B cell (primary cell): ENCODE measurements at regions not wholly inside any gene's neighbourhood (a gene's known extent, or its start where the extent isn't known, plus 50 kb on each side); places are given as distances from the start of the nearest gene placed in this dataset.

Experiments
- ATAC-seq: fragments of 200-7000 bp; cut with Tn5 transposase; one replicate; pipeline ENCODE4 v1.10.0; 2021; ENCODE audit warnings: low read depth, mild to moderate bottlenecking, moderate number of reproducible peaks, moderate library complexity
- CTCF ChIA-PET: fragments of 350-600 bp; sonication (Branson Sonifier 250); formaldehyde crosslinking; loops from one replicate; lab custom pipeline; 2021; ENCODE audit warnings: antibody characterized with exemption, inconsistent platforms; lab: Charles Lee
- POLR2A ChIA-PET: fragments of 350-600 bp; sonication (Branson Sonifier 250); formaldehyde crosslinking; loops from one replicate; lab custom pipeline; 2021; ENCODE audit warnings: antibody characterized with exemption; lab: Charles Lee
- DNase-seq: peaks from one replicate; pipeline ENCODE4 v3.0.0; 2013
- H2AFZ ChIP-seq: 2 replicates; pipeline ENCODE4 v1.6.1; 2012; ENCODE audit warnings: mild to moderate bottlenecking, low read depth, low read length; ENCODE audit not compliant: insufficient read depth, poor library complexity, severe bottlenecking
- H3K27ac ChIP-seq, 2 donors: 1 replicate in 1 of 2; 2 replicates in 1 of 2; pipeline ENCODE4 v1.5.1; 2012 to 2013; ENCODE audit warnings: low read length in 2 of 2, mild to moderate bottlenecking in 2 of 2, moderate library complexity in 1 of 2
- H3K27me3 ChIP-seq, 4 experiments: fragments of 200-600 bp in 1 of 4; sonication (generic) in 1 of 4; replicated peaks in 1 of 4; 1 replicate in 2 of 4; 2 replicates in 2 of 4; pipeline versions ENCODE4 v1.6.1 to v1.7.0; 2013 to 2016; ENCODE audit warnings: low read length in 3 of 4, mild to moderate bottlenecking in 2 of 4, mixed read lengths in 1 of 4, moderate library complexity in 1 of 4; ENCODE audit not compliant: insufficient read depth in 4 of 4, control insufficient read depth in 3 of 4; ENCODE audit errors: control extremely low read depth in 1 of 4
- H3K36me3 ChIP-seq, 2 experiments: replicated peaks in 1 of 2; 1 replicate in 1 of 2; 2 replicates in 1 of 2; pipeline versions ENCODE4 v1.6.1 to v1.7.1; 2013; ENCODE audit warnings: low read length in 1 of 2; ENCODE audit not compliant: insufficient read depth in 2 of 2, control insufficient read depth in 1 of 2; ENCODE audit errors: control extremely low read depth in 1 of 2, extremely low read depth in 1 of 2
- H3K4me1 ChIP-seq, 2 donors: fragments of 200-600 bp in 1 of 2; sonication (generic) in 1 of 2; 1 replicate in 1 of 2; 2 replicates in 1 of 2; pipeline versions ENCODE4 v1.5.1 to v1.6.1; 2013 to 2017; ENCODE audit warnings: low read length in 2 of 2; ENCODE audit not compliant: control insufficient read depth in 2 of 2, insufficient read depth in 2 of 2
- H3K4me2 ChIP-seq: replicated peaks from 2 replicates; pipeline ENCODE3; 2012; ENCODE audit warnings: mild to moderate bottlenecking, low read depth, low read length; ENCODE audit not compliant: poor library complexity, severe bottlenecking
- H3K4me3 ChIP-seq, 5 experiments: fragments of 200-600 bp in 1 of 5; sonication (generic) in 1 of 5; 1 replicate in 3 of 5; 2 replicates in 2 of 5; pipeline versions ENCODE4 v1.5.1 to v1.7.0; 2011 to 2016; ENCODE audit warnings: low read length in 4 of 5, mild to moderate bottlenecking in 4 of 5, low read depth in 2 of 5, control low read depth in 1 of 5, moderate library complexity in 1 of 5; ENCODE audit not compliant: insufficient read depth in 1 of 5; ENCODE audit errors: control extremely low read depth in 1 of 5, extremely low read depth in 1 of 5
- H3K79me2 ChIP-seq: fragments of 200-600 bp; sonication (generic); one replicate; pipeline ENCODE4 v1.6.0; 2016; ENCODE audit warnings: low read length; ENCODE audit not compliant: control insufficient read depth, insufficient read depth
- H3K9ac ChIP-seq: fragments of 200-600 bp; sonication (generic); 2 replicates; pipeline ENCODE4 v1.6.1; 2017; ENCODE audit warnings: mild to moderate bottlenecking, low read length, moderate library complexity
- H3K9me3 ChIP-seq, 3 donors: one replicate each; pipeline versions ENCODE4 v1.6.1 to v1.7.1; 2013; ENCODE audit warnings: low read length in 2 of 3; ENCODE audit not compliant: control insufficient read depth in 2 of 3, insufficient read depth in 1 of 3; ENCODE audit errors: control extremely low read depth in 1 of 3
- H4K20me1 ChIP-seq: 2 replicates; pipeline ENCODE4 v1.6.0; 2012; ENCODE audit warnings: mild to moderate bottlenecking, low read length; ENCODE audit not compliant: insufficient read depth, control insufficient read depth, poor library complexity, severe bottlenecking
- H3K27ac Mint-ChIP-seq: one replicate; pipeline ENCODE4 v1.8.0; 2021; ENCODE audit warnings: mixed read lengths
- H3K27me3 Mint-ChIP-seq: one replicate; pipeline ENCODE4 v1.8.0; 2021; ENCODE audit warnings: mixed read lengths
- H3K4me1 Mint-ChIP-seq: one replicate; pipeline ENCODE4 v1.8.0; 2021; ENCODE audit warnings: mixed read lengths
- H3K4me3 Mint-ChIP-seq: one replicate; pipeline ENCODE4 v1.8.0; 2021; ENCODE audit warnings: mixed read lengths
- H3K9me3 Mint-ChIP-seq: one replicate; pipeline ENCODE4 v1.8.0; 2022; ENCODE audit warnings: mixed read lengths; ENCODE audit not compliant: insufficient read depth
- EZH2 ChIP-seq: IDR thresholded peaks from 2 replicates; pipeline ENCODE4 v1.6.1; 2012; ENCODE audit warnings: borderline replicate concordance, low read depth, mild to moderate bottlenecking, moderate library complexity, low read length; ENCODE audit not compliant: insufficient read depth, poor library complexity, severe bottlenecking
- WGBS: methylation state at CpG from one replicate; pipeline ENCODE4 v1.1.5; 2013; ENCODE audit warnings: missing lambda C conversion rate; ENCODE audit not compliant: insufficient coverage; 5-methylcytosine and 5-hydroxymethylcytosine counted together
- intact Hi-C: fragments of 100-400 bp; cut with micrococcal nuclease; formaldehyde crosslinking; loops from one replicate; pipeline ENCODE4 v1.10.0; 2022
- TF ChIP-seq, protein P1 (sequence below): fragments of 200-600 bp; IDR thresholded peaks from one replicate; pipeline ENCODE4 v1.8.0; 2022; ENCODE audit warnings: antibody characterized with exemption, mild to moderate bottlenecking

- Histone ChIP-seq H3K9ac (no peak overlapping the region), H3K4me3 (no peak overlapping the region), H3K36me3 (no peaks in the 10 kb centered on the region), H3K27ac (no peak overlapping the region), H3K9me3 (no peaks in the 10 kb centered on the region), H3K79me2 (no peaks in the 10 kb centered on the region), H3K4me2 (no peak overlapping the region), H3K27me3 (no peaks in the 10 kb centered on the region), H2AFZ (no peak overlapping the region), H3K4me1 (no peaks in the 10 kb centered on the region), H4K20me1 (no peaks in the 10 kb centered on the region)
- TF ChIP-seq, protein P1, sequence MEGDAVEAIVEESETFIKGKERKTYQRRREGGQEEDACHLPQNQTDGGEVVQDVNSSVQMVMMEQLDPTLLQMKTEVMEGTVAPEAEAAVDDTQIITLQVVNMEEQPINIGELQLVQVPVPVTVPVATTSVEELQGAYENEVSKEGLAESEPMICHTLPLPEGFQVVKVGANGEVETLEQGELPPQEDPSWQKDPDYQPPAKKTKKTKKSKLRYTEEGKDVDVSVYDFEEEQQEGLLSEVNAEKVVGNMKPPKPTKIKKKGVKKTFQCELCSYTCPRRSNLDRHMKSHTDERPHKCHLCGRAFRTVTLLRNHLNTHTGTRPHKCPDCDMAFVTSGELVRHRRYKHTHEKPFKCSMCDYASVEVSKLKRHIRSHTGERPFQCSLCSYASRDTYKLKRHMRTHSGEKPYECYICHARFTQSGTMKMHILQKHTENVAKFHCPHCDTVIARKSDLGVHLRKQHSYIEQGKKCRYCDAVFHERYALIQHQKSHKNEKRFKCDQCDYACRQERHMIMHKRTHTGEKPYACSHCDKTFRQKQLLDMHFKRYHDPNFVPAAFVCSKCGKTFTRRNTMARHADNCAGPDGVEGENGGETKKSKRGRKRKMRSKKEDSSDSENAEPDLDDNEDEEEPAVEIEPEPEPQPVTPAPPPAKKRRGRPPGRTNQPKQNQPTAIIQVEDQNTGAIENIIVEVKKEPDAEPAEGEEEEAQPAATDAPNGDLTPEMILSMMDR, result no peak
- TF ChIP-seq EZH2, result no peak
- intact Hi-C loops, result no loop called here
- no peak for DNase-seq
- H3K27me3 Mint-ChIP-seq, result peaks cover 6% of the 10 kb centered on the region
- ChIA-PET POLR2A (no interaction called here), CTCF (no interaction called here)
- H3K27ac Mint-ChIP-seq, result no peak overlapping the region
- H3K9me3 Mint-ChIP-seq, result no peaks in the 10 kb centered on the region
- H3K4me3 Mint-ChIP-seq, result no peak overlapping the region
- H3K4me1 Mint-ChIP-seq, result no peaks in the 10 kb centered on the region
- ATAC-seq, result no peak
Observed at GRCh38 chr12:25872137-25872536, 86.3 kb upstream of the RASSF8 start.

DNA sequence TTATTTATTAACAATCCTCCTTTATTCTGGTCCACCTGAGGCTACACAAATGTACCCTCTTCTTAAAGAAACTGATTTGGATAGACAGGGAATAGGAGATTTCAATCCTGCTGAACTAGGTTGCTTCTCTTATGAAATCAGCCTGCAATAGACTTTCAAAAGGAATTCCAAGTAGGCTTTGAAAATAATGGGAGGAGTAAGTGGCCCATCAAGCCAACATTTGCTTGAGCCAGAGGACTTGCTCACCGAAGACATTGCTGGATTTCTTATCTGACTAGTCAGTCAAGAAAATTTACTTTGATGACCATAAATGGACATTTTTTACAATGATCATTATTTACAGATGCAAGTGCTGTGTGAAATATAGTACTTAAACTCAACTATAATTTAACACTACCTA lies 82.8 kb upstream of the RASSF8 start:
- H3K4me1 Mint-ChIP-seq, result no peaks in the 10 kb centered on the region
- Histone ChIP-seq H3K27ac (no peak overlapping the region), H3K36me3 (no peaks in the 10 kb centered on the region), H3K4me3 (no peak overlapping the region), H3K4me2 (no peak overlapping the region), H2AFZ (no peak overlapping the region), H3K9me3 (no peaks in the 10 kb centered on the region), H4K20me1 (no peaks in the 10 kb centered on the region), H3K4me1 (no peaks in the 10 kb centered on the region), H3K79me2 (no peaks in the 10 kb centered on the region), H3K27me3 (no peaks in the 10 kb centered on the region), H3K9ac (no peak overlapping the region)
- H3K27ac Mint-ChIP-seq, result no peak overlapping the region
- whole genome bisulfite sequencing, result 100% methylated on average over 1 of the region's 1 CpG
- ATAC-seq (no peak), DNase-seq (no peak)
- POLR2A ChIA-PET, result no interaction called here
- CTCF ChIA-PET, result no interaction called here
- TF ChIP-seq EZH2, result no peak
- TF ChIP-seq, protein P1, result no peak
- no peaks in the 10 kb centered on the region for H3K9me3 Mint-ChIP-seq
- H3K27me3 Mint-ChIP-seq, result peaks cover 5% of the 10 kb centered on the region
- H3K4me3 Mint-ChIP-seq, result no peak overlapping the region
- intact Hi-C loops, result no loop called here
